ENCODE measurements at regions not wholly inside any gene's neighbourhood (a gene's known extent, or its start where the extent isn't known, plus 50 kb on each side); places are given as distances from the start of the nearest gene placed in this dataset.
A peak's percentile ranks its signal among the peaks of the same experiment; 100 is the strongest.
"Not testable (repeated sequence)": the region's sequence is repeated elsewhere in the genome, so short reads cannot be mapped to it uniquely, and the experiment has no call there.

GRCh38 chr4:22599929-22600432 is 84.1 kb upstream of the ADGRA3 start:
- not testable (repeated sequence) for H3K79me2 ChIP-seq (ENCODE audit: insufficient read depth, low read length); H4K20me1 ChIP-seq (ENCODE audit: insufficient read depth, low read length); H3K36me3 ChIP-seq (ENCODE audit: insufficient read depth, low read length); H3K4me2 ChIP-seq (ENCODE audit: low read length); H3K4me3 ChIP-seq (ENCODE audit: low read depth, low read length, poor library complexity, severe bottlenecking); H3K27ac ChIP-seq (ENCODE audit: low read depth, low read length, poor library complexity, severe bottlenecking); H3K9ac ChIP-seq (ENCODE audit: low read length); H3K9me2 ChIP-seq (ENCODE audit: low read depth, low read length); H3K27me3 ChIP-seq (ENCODE audit: insufficient read depth, low read length); H3F3A ChIP-seq (ENCODE audit: insufficient read depth, low read length); H3K9me3 ChIP-seq (ENCODE audit: low read length); H3K4me1 ChIP-seq (ENCODE audit: insufficient read depth, low read length, severe bottlenecking); H2AFZ ChIP-seq (ENCODE audit: low read length)

DNA sequence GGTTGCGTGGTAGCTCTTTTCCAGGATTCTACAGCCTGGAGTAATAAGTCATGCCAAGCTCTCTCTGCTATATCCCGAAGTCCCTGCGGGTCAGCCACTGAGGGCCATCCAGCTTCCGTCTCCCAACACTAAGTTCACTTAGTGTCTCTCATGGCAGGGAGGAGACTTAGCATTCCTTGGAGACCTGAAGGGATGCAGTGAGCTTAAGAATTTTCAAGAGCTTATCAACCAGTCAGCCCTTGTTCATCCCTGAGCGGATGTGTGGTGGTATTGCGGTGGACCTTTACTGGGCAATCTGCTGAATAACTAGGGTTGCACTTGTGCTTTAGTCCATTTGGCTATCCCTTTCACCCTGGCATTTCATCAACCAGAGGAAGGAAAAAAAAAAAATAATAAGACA is 85.8 kb upstream of the ADGRA3 start:
- H3K36me3 ChIP-seq (ENCODE audit: insufficient read depth, low read length); H3F3A ChIP-seq (ENCODE audit: insufficient read depth, low read length); H4K20me1 ChIP-seq (ENCODE audit: insufficient read depth, low read length); H3K79me2 ChIP-seq (ENCODE audit: insufficient read depth, low read length); H3K4me2 ChIP-seq (ENCODE audit: low read length); H3K27ac ChIP-seq (ENCODE audit: low read depth, low read length, poor library complexity, severe bottlenecking); H3K4me3 ChIP-seq (ENCODE audit: low read depth, low read length, poor library complexity, severe bottlenecking); H3K9me3 ChIP-seq (ENCODE audit: low read length); H3K27me3 ChIP-seq (ENCODE audit: insufficient read depth, low read length); H3K4me1 ChIP-seq (ENCODE audit: insufficient read depth, low read length, severe bottlenecking); H2AFZ ChIP-seq (ENCODE audit: low read length); H3K9ac ChIP-seq (ENCODE audit: low read length); H3K9me2 ChIP-seq (ENCODE audit: low read depth, low read length): not testable (repeated sequence)

GRCh38 chr4:22607382-22607781 is 85.4 kb upstream of the GBA3 start:
- no peaks in the 10 kb centered on the region for H3K9me2 ChIP-seq (ENCODE audit: low read depth, low read length)
- H3K27me3 ChIP-seq (ENCODE audit: insufficient read depth, low read length): no peaks in the 10 kb centered on the region
- H3K4me3 ChIP-seq (ENCODE audit: low read depth, low read length, poor library complexity, severe bottlenecking): no peak overlapping the region
- no peak overlapping the region for H3K9ac ChIP-seq (ENCODE audit: low read length)
- no peaks in the 10 kb centered on the region for H3K79me2 ChIP-seq (ENCODE audit: insufficient read depth, low read length)
- no peaks in the 10 kb centered on the region for H3K4me1 ChIP-seq (ENCODE audit: insufficient read depth, low read length, severe bottlenecking)
- H3K27ac ChIP-seq (ENCODE audit: low read depth, low read length, poor library complexity, severe bottlenecking): no peak overlapping the region
- H3K36me3 ChIP-seq (ENCODE audit: insufficient read depth, low read length): no peaks in the 10 kb centered on the region
- H3K4me2 ChIP-seq (ENCODE audit: low read length): no peak overlapping the region
- H2AFZ ChIP-seq (ENCODE audit: low read length): no peak overlapping the region
- no peaks in the 10 kb centered on the region for H3F3A ChIP-seq (ENCODE audit: insufficient read depth, low read length)
- TF ChIP-seq EZH2 (IDR thresholded peaks at IDR 0.05; ENCODE audit: borderline replicate concordance, low read length): no peak
- TF ChIP-seq, protein P1, sequence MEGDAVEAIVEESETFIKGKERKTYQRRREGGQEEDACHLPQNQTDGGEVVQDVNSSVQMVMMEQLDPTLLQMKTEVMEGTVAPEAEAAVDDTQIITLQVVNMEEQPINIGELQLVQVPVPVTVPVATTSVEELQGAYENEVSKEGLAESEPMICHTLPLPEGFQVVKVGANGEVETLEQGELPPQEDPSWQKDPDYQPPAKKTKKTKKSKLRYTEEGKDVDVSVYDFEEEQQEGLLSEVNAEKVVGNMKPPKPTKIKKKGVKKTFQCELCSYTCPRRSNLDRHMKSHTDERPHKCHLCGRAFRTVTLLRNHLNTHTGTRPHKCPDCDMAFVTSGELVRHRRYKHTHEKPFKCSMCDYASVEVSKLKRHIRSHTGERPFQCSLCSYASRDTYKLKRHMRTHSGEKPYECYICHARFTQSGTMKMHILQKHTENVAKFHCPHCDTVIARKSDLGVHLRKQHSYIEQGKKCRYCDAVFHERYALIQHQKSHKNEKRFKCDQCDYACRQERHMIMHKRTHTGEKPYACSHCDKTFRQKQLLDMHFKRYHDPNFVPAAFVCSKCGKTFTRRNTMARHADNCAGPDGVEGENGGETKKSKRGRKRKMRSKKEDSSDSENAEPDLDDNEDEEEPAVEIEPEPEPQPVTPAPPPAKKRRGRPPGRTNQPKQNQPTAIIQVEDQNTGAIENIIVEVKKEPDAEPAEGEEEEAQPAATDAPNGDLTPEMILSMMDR (IDR thresholded peaks at IDR 0.05; ENCODE audit: low read length): peak; percentile 19; the same call in 1 of the 2 replicates
- no peaks in the 10 kb centered on the region for H4K20me1 ChIP-seq (ENCODE audit: insufficient read depth, low read length)
- no peaks in the 10 kb centered on the region for H3K9me3 ChIP-seq (ENCODE audit: low read length)

DNA sequence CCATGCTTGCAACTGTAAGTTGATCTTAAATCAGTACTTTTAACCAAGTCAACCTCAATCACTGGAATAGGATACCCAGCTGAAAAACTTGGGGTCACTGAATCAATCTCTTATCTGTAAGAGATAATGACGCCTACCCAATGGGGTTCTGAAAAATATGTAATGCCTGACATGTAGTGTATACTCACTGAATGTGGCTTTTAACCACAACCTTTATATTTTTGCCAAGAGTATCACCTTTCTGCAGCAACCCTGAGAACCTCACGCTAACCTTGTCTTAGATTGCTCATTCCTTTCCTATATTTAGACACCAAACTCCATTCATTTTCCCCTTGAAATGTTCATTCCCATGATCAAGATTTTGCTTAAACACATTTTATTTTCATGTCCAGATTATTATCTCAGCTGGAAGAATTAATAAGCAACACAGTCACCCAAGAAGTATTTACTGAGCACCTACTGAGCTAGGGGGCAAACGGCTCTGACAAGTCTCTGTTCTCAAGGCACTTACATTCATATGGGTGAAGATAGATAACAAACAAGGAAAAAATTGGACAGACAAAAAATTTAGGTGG is 82.7 kb upstream of the GBA3 start:
- not testable (repeated sequence) for H3K4me1 ChIP-seq (ENCODE audit: insufficient read depth, low read length, severe bottlenecking); H4K20me1 ChIP-seq (ENCODE audit: insufficient read depth, low read length); H2AFZ ChIP-seq (ENCODE audit: low read length)

DNA sequence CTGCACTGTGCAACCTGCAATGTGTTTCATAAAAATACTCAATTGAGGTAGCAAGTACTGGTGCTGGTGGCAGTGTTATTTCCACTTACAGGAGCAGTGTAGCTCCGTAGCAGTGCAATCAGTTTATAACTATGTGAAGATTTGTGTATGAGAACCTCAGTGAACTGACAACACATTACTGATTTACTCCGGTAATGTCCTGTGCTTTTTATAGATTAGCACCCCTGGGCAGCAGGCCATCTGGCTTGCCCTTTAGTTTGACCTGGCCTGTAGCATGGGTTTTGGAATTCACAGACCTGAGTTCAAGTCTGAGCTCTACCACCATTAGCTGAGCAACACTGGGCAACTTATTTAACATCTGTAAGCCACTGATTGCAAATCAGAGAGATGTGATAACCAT is 78.6 kb upstream of the GBA3 start:
- H2AFZ ChIP-seq (ENCODE audit: low read length): no peak overlapping the region
- no peaks in the 10 kb centered on the region for H3K27me3 ChIP-seq (ENCODE audit: insufficient read depth, low read length)
- H3F3A ChIP-seq (ENCODE audit: insufficient read depth, low read length): no peaks in the 10 kb centered on the region
- H3K9me3 ChIP-seq (ENCODE audit: low read length): no peaks in the 10 kb centered on the region
- no peak overlapping the region for H3K9ac ChIP-seq (ENCODE audit: low read length)
- H3K4me3 ChIP-seq (ENCODE audit: low read depth, low read length, poor library complexity, severe bottlenecking): no peak overlapping the region
- H3K79me2 ChIP-seq (ENCODE audit: insufficient read depth, low read length): no peaks in the 10 kb centered on the region
- no peaks in the 10 kb centered on the region for H4K20me1 ChIP-seq (ENCODE audit: insufficient read depth, low read length)
- H3K9me2 ChIP-seq (ENCODE audit: low read depth, low read length): no peaks in the 10 kb centered on the region
- TF ChIP-seq, protein P1 (IDR thresholded peaks at IDR 0.05; ENCODE audit: low read length): no peak
- TF ChIP-seq EZH2 (IDR thresholded peaks at IDR 0.05; ENCODE audit: borderline replicate concordance, low read length): no peak
- H3K27ac ChIP-seq (ENCODE audit: low read depth, low read length, poor library complexity, severe bottlenecking): no peak overlapping the region
- no peaks in the 10 kb centered on the region for H3K4me1 ChIP-seq (ENCODE audit: insufficient read depth, low read length, severe bottlenecking)
- no peak overlapping the region for H3K4me2 ChIP-seq (ENCODE audit: low read length)
- no peaks in the 10 kb centered on the region for H3K36me3 ChIP-seq (ENCODE audit: insufficient read depth, low read length)

More for the DNA sequence above, 82.7 kb upstream of the GBA3 start:
- not testable (repeated sequence) for H3K9ac ChIP-seq (ENCODE audit: low read length); H3K9me2 ChIP-seq (ENCODE audit: low read depth, low read length); H3K4me2 ChIP-seq (ENCODE audit: low read length); H3K36me3 ChIP-seq (ENCODE audit: insufficient read depth, low read length); H3K27ac ChIP-seq (ENCODE audit: low read depth, low read length, poor library complexity, severe bottlenecking); H3K4me3 ChIP-seq (ENCODE audit: low read depth, low read length, poor library complexity, severe bottlenecking); H3K9me3 ChIP-seq (ENCODE audit: low read length); H3K79me2 ChIP-seq (ENCODE audit: insufficient read depth, low read length); H3F3A ChIP-seq (ENCODE audit: insufficient read depth, low read length); H3K27me3 ChIP-seq (ENCODE audit: insufficient read depth, low read length)

All from OCI-LY1 (cell line).